Activated B cell treated with CpG ODN at 0.5 μM for 24 hours (primary cell): ENCODE measurements at regions not wholly inside any gene's neighbourhood (a gene's known extent, or its start where the extent isn't known, plus 50 kb on each side); places are given as distances from the start of the nearest gene placed in this dataset.

Source experiments
- ATAC-seq: fragments of 200-7000 bp; cut with Tn5 transposase; one replicate; pipeline ENCODE4 v1.10.0; 2021; ENCODE audit warnings: low read depth, mild to moderate bottlenecking, moderate library complexity
- CTCF ChIA-PET: fragments of 350-600 bp; sonication (Branson Sonifier 250); formaldehyde crosslinking; loops from one replicate; lab custom pipeline; 2021; ENCODE audit warnings: antibody characterized with exemption; lab: Charles Lee
- POLR2A ChIA-PET: fragments of 350-600 bp; sonication (Branson Sonifier 250); formaldehyde crosslinking; loops from one replicate; lab custom pipeline; 2021; ENCODE audit warnings: antibody characterized with exemption; lab: Charles Lee
- DNase-seq: peaks from one replicate; pipeline ENCODE4 v3.0.0; 2022
- H3K27ac Mint-ChIP-seq: one replicate; pipeline ENCODE4 v1.8.0; 2020; ENCODE audit warnings: mixed read lengths
- H3K27me3 Mint-ChIP-seq: one replicate; pipeline ENCODE4 v1.8.0; 2021; ENCODE audit warnings: mixed read lengths
- H3K36me3 Mint-ChIP-seq: one replicate; pipeline ENCODE4 v1.8.0; 2021; ENCODE audit warnings: low read depth, mixed read lengths
- H3K4me1 Mint-ChIP-seq: one replicate; pipeline ENCODE4 v1.8.0; 2021; ENCODE audit warnings: mixed read lengths
- H3K4me3 Mint-ChIP-seq: one replicate; pipeline ENCODE4 v1.8.0; 2020; ENCODE audit warnings: mild to moderate bottlenecking, mixed read lengths
- H3K9me3 Mint-ChIP-seq: one replicate; pipeline ENCODE4 v1.8.0; 2020; ENCODE audit warnings: mixed read lengths
- intact Hi-C: fragments of 100-400 bp; cut with micrococcal nuclease; formaldehyde crosslinking; loops from one replicate; pipeline ENCODE4 v1.15.1; 2024
- TF ChIP-seq, protein P1 (sequence below): fragments of 200-600 bp; IDR thresholded peaks from one replicate; pipeline ENCODE4 v1.8.0; 2022; ENCODE audit warnings: antibody characterized with exemption, mild to moderate bottlenecking

DNA sequence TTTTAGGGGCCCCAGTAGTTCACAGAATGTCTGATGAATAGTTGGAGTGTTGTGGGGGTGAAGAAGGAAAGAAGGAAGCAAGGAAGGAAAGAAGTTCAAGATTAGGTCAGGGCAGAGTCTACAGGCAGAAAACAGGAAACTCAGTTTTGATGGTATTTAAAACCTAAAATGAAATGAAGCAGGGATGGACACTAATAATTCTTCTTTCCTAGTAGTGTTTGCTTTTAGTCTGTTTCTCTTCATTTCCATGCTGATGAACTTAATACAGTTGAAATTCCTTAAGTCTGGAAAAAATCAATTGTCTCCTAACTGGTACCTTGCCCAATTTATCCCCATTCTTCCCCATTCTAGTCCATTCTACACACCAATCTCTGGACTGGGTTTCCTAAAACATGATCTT, 59.0 kb upstream of the GSAP start:
- POLR2A ChIA-PET, result interaction anchor here (1.4 kb wide), 1 partner anchor 60 kb away, joined by 3 read pairs; no protein-coding TSS in a partner anchor
- intact Hi-C loops, result loop anchor here (5.0 kb wide), 1 partner anchor 33 kb away; no protein-coding TSS in a partner anchor

DNA sequence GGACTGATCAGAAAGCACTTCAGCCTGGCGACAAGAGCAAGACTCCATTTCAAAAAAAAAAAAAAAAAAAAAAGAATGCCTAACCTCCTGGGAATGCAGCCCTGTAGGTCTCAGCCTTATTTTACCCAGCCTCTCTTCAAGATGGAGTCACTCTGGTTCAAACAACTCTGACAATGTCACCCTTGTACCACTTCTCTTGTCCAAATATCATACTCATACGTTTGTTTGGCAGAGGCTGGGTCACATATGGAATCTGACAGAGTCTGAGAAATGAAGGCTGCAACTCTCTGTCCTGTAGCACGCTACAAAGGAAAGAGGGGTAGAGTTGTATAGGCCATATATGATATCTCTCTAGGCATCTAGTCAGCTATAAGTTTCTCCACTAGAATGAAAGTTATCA, 58.6 kb upstream of the GSAP start:
- DNase-seq (no peak), ATAC-seq (no peak)
- intact Hi-C loops, result loop anchor here (5.0 kb wide), 1 partner anchor 32 kb away; no protein-coding TSS in a partner anchor
- no peak overlapping the region for H3K4me3 Mint-ChIP-seq
- no peaks in the 10 kb centered on the region for H3K9me3 Mint-ChIP-seq
- POLR2A ChIA-PET, result interaction anchor here (0.7 to 1.4 kb wide), 2 partner anchors 59 to 212 kb away, joined by 3 to 8 read pairs; no protein-coding TSS in a partner anchor
- H3K36me3 Mint-ChIP-seq, result no peaks in the 10 kb centered on the region
- H3K27me3 Mint-ChIP-seq, result no peaks in the 10 kb centered on the region
- H3K4me1 Mint-ChIP-seq, result peaks cover 7% of the 10 kb centered on the region
- H3K27ac Mint-ChIP-seq, result no peak overlapping the region
- CTCF ChIA-PET, result no interaction called here
- TF ChIP-seq, protein P1, sequence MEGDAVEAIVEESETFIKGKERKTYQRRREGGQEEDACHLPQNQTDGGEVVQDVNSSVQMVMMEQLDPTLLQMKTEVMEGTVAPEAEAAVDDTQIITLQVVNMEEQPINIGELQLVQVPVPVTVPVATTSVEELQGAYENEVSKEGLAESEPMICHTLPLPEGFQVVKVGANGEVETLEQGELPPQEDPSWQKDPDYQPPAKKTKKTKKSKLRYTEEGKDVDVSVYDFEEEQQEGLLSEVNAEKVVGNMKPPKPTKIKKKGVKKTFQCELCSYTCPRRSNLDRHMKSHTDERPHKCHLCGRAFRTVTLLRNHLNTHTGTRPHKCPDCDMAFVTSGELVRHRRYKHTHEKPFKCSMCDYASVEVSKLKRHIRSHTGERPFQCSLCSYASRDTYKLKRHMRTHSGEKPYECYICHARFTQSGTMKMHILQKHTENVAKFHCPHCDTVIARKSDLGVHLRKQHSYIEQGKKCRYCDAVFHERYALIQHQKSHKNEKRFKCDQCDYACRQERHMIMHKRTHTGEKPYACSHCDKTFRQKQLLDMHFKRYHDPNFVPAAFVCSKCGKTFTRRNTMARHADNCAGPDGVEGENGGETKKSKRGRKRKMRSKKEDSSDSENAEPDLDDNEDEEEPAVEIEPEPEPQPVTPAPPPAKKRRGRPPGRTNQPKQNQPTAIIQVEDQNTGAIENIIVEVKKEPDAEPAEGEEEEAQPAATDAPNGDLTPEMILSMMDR, result no peak

More for the DNA sequence above, 59.0 kb upstream of the GSAP start:
- no peaks in the 10 kb centered on the region for H3K36me3 Mint-ChIP-seq
- H3K4me3 Mint-ChIP-seq, result no peak overlapping the region
- peaks cover 7% of the 10 kb centered on the region for H3K4me1 Mint-ChIP-seq
- no peak for ATAC-seq
- no peak overlapping the region for H3K27ac Mint-ChIP-seq
- DNase-seq, result no peak
- H3K27me3 Mint-ChIP-seq, result no peaks in the 10 kb centered on the region
- H3K9me3 Mint-ChIP-seq, result no peaks in the 10 kb centered on the region
- TF ChIP-seq, protein P1, result no peak
- CTCF ChIA-PET, result no interaction called here

DNA sequence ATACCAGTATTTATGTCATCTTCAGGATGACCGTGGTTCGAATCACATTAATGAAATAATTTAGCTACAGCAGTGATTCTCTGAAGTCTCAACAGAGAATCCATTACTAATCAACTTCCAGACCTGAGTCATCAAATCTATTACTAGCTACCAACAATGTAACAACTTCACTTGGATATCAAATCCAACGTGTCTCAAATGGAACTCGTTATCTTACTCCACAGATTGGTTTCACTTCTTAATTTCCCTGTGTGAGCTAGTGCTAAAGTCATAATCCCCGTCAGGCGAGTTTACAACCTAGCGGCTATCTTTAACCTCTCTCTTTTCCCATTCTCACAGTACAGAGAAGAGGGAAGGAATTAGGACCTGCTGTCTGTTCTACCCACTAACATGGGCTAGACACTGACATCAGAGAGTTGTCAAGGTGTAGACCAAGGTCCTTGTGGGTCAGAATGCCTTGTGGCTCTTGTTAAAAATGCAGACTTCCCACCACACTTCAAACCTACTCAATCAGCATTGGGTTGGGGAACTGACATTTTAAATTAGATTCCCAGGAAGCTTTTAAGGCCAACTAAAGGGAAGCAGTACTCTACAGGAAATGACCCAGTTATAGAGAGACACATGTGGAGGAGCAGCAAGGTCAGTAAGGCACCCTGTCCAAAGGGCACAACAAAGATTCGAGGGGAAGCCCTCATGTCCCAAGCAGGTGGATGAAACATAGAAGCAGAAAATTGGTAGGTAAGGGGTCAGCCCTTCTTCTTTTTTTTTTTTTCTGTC, 57.3 kb upstream of the GSAP start:
- CTCF ChIA-PET, result no interaction called here
- no peaks in the 10 kb centered on the region for H3K9me3 Mint-ChIP-seq

DNA sequence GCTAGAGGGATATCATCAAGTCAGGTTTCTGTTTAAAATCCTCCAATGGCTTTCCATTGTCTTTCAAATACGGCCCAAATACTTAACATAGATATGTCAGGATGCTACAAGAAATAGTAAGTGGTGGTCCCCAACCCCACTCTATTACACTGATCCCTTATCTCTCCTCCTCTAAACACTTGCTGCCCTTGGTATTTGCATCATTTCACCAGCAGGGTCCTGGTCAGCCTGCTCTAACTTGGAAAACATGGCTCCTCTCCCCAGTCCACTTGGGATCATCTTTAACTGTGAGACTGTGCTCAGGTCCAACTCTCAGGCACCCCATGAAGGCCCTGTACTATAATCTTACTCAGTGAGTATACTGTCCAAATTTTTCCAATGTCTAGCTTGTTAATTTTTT, 53.8 kb upstream of the GSAP start:
- Mint-ChIP-seq H3K4me3 (no peak overlapping the region), H3K27me3 (no peaks in the 10 kb centered on the region), H3K9me3 (no peaks in the 10 kb centered on the region), H3K4me1 (peaks cover 22% of the 10 kb centered on the region), H3K36me3 (no peaks in the 10 kb centered on the region), H3K27ac (no peak overlapping the region)
- no peak for ATAC-seq
- DNase-seq, result no peak
- ChIA-PET CTCF (no interaction called here), POLR2A (no interaction called here)
- TF ChIP-seq, protein P1, result no peak
- intact Hi-C loops, result no loop called here

More for the DNA sequence above, 57.3 kb upstream of the GSAP start:
- TF ChIP-seq, protein P1, result no peak
- Mint-ChIP-seq H3K27ac (no peak overlapping the region), H3K36me3 (no peaks in the 10 kb centered on the region), H3K27me3 (no peaks in the 10 kb centered on the region), H3K4me3 (peak overlapping the region; percentile 20), H3K4me1 (peaks cover 7% of the 10 kb centered on the region)
- intact Hi-C loops, result no loop called here
- no peak for DNase-seq
- ATAC-seq, result no peak
- POLR2A ChIA-PET, result interaction anchor here (0.6 to 1.4 kb wide), 2 partner anchors 58 to 268 kb away, joined by 3 to 4 read pairs; no protein-coding TSS in a partner anchor

DNA sequence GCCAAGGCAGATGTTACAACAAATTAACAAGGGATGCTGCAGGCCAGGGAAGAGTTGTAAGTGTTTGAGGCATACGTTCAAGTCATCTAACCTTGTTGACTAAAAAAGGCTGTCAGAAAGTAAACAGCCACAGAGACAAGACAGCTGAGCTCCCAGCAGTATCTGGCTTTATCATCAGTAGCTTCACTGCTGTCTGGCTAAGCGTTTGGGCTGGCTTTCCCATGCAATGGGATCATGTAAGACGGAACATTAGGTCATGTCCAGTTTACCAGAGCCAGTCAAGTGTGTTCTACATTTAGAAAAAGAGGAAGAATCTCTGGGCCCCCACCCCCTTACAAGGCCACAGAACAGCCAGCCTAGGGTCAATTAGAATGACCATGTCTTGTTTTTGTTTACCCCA, 51.3 kb upstream of the GSAP start:
- ATAC-seq, result no peak
- Mint-ChIP-seq H3K9me3 (no peaks in the 10 kb centered on the region), H3K27ac (no peak overlapping the region), H3K36me3 (no peaks in the 10 kb centered on the region), H3K27me3 (no peaks in the 10 kb centered on the region), H3K4me3 (no peak overlapping the region), H3K4me1 (peaks cover 32% of the 10 kb centered on the region)
- intact Hi-C loops, result loop anchor here (2.0 kb wide), 1 partner anchor 21 kb away; no protein-coding TSS in a partner anchor
- ChIA-PET POLR2A (no interaction called here), CTCF (no interaction called here)
- no peak for DNase-seq
- TF ChIP-seq, protein P1, result no peak
